GM23338 (cell line): ENCODE measurements at regions not wholly inside any gene's neighbourhood (a gene's known extent, or its start where the extent isn't known, plus 50 kb on each side); places are given as distances from the start of the nearest gene placed in this dataset.

Experiments
- ATAC-seq: fragments of 200-7000 bp; cut with Tn5 transposase; 3 replicates; pipeline ENCODE4 v1.9.1; 2020
- DNase-seq: peaks from one replicate; pipeline ENCODE4 v3.0.0-alpha.2; 2015; ENCODE audit warnings: low spot score
- H2AFZ ChIP-seq: fragments of 200-600 bp; sonication (generic); 2 replicates; pipeline ENCODE4 v1.8.0; 2016; ENCODE audit warnings: antibody characterized with exemption, mild to moderate bottlenecking, moderate library complexity
- H3F3A ChIP-seq: fragments of 200-600 bp; sonication (generic); replicated peaks from 2 replicates; pipeline ENCODE4 v1.8.0; 2017; ENCODE audit warnings: antibody characterized with exemption, mixed run types, low read depth
- H3K27ac ChIP-seq: fragments of 200-600 bp; sonication (generic); 2 replicates; pipeline ENCODE4 v1.6.1; 2016; ENCODE audit warnings: low read depth
- H3K27me3 ChIP-seq: fragments of 200-600 bp; sonication (generic); 2 replicates; pipeline ENCODE4 v1.8.0; 2016; ENCODE audit warnings: mild to moderate bottlenecking, mixed run types, moderate library complexity; ENCODE audit not compliant: insufficient read depth
- H3K36me3 ChIP-seq: fragments of 200-600 bp; sonication (generic); 2 replicates; pipeline ENCODE4 v1.8.0; 2016; ENCODE audit warnings: mild to moderate bottlenecking; ENCODE audit not compliant: insufficient read depth
- H3K4me1 ChIP-seq: fragments of 200-600 bp; sonication (generic); 2 replicates; pipeline ENCODE4 v1.8.0; 2016; ENCODE audit warnings: mild to moderate bottlenecking, moderate library complexity; ENCODE audit not compliant: insufficient read depth
- H3K4me2 ChIP-seq: fragments of 200-600 bp; sonication (generic); 2 replicates; pipeline ENCODE4 v1.7.1; 2017; ENCODE audit warnings: mixed run types
- H3K4me3 ChIP-seq: fragments of 200-600 bp; sonication (generic); 2 replicates; pipeline ENCODE4 v1.6.1; 2016; ENCODE audit warnings: mixed run types
- H3K79me2 ChIP-seq: fragments of 200-600 bp; sonication (generic); replicated peaks from 2 replicates; pipeline ENCODE4 v1.8.0; 2017; ENCODE audit warnings: mild to moderate bottlenecking; ENCODE audit not compliant: insufficient read depth
- H3K9me2 ChIP-seq: fragments of 200-600 bp; sonication (generic); 2 replicates; pipeline ENCODE4 v1.8.0; 2017; ENCODE audit not compliant: insufficient read depth
- H4K20me1 ChIP-seq: fragments of 200-600 bp; sonication (generic); replicated peaks from 2 replicates; pipeline ENCODE4 v1.8.0; 2017; ENCODE audit warnings: mild to moderate bottlenecking; ENCODE audit not compliant: insufficient read depth
- H3K27ac Mint-ChIP-seq: 2 replicates; pipeline ENCODE4 v1.8.0; 2020; ENCODE audit warnings: inconsistent platforms, mild to moderate bottlenecking, moderate library complexity, mixed read lengths
- H3K27me3 Mint-ChIP-seq: 3 replicates; pipeline ENCODE4 v1.8.0; 2022; ENCODE audit warnings: low read depth, mild to moderate bottlenecking, moderate library complexity, mixed read lengths, inconsistent platforms; ENCODE audit not compliant: insufficient read depth, poor library complexity
- H3K36me3 Mint-ChIP-seq: 3 replicates; pipeline ENCODE4 v1.8.0; 2021; ENCODE audit warnings: low read depth, mild to moderate bottlenecking, inconsistent platforms, moderate library complexity, mixed read lengths
- H3K4me1 Mint-ChIP-seq: 3 replicates; pipeline ENCODE4 v1.8.0; 2020; ENCODE audit warnings: mild to moderate bottlenecking, inconsistent platforms, mixed read lengths
- H3K4me3 Mint-ChIP-seq: 3 replicates; pipeline ENCODE4 v1.8.0; 2021; ENCODE audit warnings: moderate library complexity, mild to moderate bottlenecking, inconsistent platforms, mixed read lengths
- H3K9me3 Mint-ChIP-seq: 3 replicates; pipeline ENCODE4 v1.8.0; 2020; ENCODE audit warnings: moderate library complexity, mild to moderate bottlenecking, inconsistent platforms, mixed read lengths
- CREB1 ChIP-seq: fragments of 250-450 bp; sonication (Bioruptor Pico); IDR thresholded peaks from 2 replicates; pipeline ENCODE4 v1.5.0; 2020; ENCODE audit warnings: low read depth, mild to moderate bottlenecking, moderate library complexity
- EZH2phosphoT487 ChIP-seq: fragments of 200-600 bp; sonication (generic); IDR thresholded peaks from one replicate; pipeline ENCODE4 v1.8.1; 2018; ENCODE audit warnings: antibody characterized with exemption; ENCODE audit not compliant: unreplicated experiment
- JUNB ChIP-seq: IDR thresholded peaks from one replicate; pipeline ENCODE4 v1.6.1; 2016; ENCODE audit warnings: antibody characterized with exemption; ENCODE audit not compliant: unreplicated experiment
- NANOG ChIP-seq: IDR thresholded peaks from 2 replicates; pipeline ENCODE4 v1.6.1; 2016; ENCODE audit warnings: antibody characterized with exemption, borderline replicate concordance
- POLR2AphosphoS5 ChIP-seq: IDR thresholded peaks from 2 replicates; pipeline ENCODE4 v1.6.1; 2016; ENCODE audit warnings: antibody characterized with exemption, low read depth
- STAT1 ChIP-seq: IDR thresholded peaks from one replicate; pipeline ENCODE4 v1.6.1; 2016; ENCODE audit warnings: antibody characterized with exemption; ENCODE audit not compliant: unreplicated experiment
- ZNF114 ChIP-seq: fragments of 250-450 bp; sonication (Bioruptor Pico); IDR thresholded peaks from 2 replicates; pipeline ENCODE4 v1.5.0; 2020; ENCODE audit warnings: mild to moderate bottlenecking, moderate library complexity
- ZNF331 ChIP-seq: fragments of 250-450 bp; sonication (Bioruptor Pico); IDR thresholded peaks from 2 replicates; pipeline ENCODE4 v1.5.0; 2020; ENCODE audit warnings: low read depth, mild to moderate bottlenecking, moderate library complexity
- TF ChIP-seq, protein P1 (sequence below), 2 experiments: fragments of 200-600 bp in 1 of 2; sonication (generic) in 1 of 2; conservative IDR thresholded peaks; 2 replicates each; pipeline versions ENCODE4 v1.5.1 to v1.6.1; 2016 to 2017; ENCODE audit warnings: antibody characterized with exemption in 2 of 2, low read depth in 2 of 2, mild to moderate bottlenecking in 2 of 2, moderate library complexity in 1 of 2
- TF ChIP-seq, protein P2 (sequence below): IDR thresholded peaks from 2 replicates; pipeline ENCODE4 v1.6.1; 2016; ENCODE audit warnings: antibody characterized with exemption
- TF ChIP-seq, protein P3 (sequence below): IDR thresholded peaks from one replicate; pipeline ENCODE4 v1.6.1; 2018; ENCODE audit warnings: antibody characterized with exemption; ENCODE audit not compliant: unreplicated experiment

DNA sequence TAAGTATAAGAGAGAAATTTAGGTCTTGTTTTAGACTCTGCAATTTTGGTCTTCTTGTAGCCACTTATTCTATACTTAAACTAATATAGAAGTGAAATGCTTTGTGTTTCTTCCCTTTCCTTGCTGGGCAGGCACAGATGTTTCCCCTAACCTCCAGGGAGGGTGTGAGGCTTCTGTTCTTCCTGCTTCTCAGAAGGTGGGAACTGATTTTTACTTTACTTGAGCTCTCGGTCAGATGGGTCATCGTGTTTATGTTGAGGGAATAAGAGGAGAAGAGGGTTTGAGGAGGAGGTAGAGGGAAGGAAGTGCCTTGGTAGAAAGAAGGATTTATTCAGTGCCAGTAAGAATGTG is 92.5 kb upstream of the CXCR4 start (continued):
- TF ChIP-seq, protein P1, sequence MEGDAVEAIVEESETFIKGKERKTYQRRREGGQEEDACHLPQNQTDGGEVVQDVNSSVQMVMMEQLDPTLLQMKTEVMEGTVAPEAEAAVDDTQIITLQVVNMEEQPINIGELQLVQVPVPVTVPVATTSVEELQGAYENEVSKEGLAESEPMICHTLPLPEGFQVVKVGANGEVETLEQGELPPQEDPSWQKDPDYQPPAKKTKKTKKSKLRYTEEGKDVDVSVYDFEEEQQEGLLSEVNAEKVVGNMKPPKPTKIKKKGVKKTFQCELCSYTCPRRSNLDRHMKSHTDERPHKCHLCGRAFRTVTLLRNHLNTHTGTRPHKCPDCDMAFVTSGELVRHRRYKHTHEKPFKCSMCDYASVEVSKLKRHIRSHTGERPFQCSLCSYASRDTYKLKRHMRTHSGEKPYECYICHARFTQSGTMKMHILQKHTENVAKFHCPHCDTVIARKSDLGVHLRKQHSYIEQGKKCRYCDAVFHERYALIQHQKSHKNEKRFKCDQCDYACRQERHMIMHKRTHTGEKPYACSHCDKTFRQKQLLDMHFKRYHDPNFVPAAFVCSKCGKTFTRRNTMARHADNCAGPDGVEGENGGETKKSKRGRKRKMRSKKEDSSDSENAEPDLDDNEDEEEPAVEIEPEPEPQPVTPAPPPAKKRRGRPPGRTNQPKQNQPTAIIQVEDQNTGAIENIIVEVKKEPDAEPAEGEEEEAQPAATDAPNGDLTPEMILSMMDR (conservative IDR thresholded peaks at IDR 0.05; ENCODE audit: low read depth in 2 of 2): no peak

DNA sequence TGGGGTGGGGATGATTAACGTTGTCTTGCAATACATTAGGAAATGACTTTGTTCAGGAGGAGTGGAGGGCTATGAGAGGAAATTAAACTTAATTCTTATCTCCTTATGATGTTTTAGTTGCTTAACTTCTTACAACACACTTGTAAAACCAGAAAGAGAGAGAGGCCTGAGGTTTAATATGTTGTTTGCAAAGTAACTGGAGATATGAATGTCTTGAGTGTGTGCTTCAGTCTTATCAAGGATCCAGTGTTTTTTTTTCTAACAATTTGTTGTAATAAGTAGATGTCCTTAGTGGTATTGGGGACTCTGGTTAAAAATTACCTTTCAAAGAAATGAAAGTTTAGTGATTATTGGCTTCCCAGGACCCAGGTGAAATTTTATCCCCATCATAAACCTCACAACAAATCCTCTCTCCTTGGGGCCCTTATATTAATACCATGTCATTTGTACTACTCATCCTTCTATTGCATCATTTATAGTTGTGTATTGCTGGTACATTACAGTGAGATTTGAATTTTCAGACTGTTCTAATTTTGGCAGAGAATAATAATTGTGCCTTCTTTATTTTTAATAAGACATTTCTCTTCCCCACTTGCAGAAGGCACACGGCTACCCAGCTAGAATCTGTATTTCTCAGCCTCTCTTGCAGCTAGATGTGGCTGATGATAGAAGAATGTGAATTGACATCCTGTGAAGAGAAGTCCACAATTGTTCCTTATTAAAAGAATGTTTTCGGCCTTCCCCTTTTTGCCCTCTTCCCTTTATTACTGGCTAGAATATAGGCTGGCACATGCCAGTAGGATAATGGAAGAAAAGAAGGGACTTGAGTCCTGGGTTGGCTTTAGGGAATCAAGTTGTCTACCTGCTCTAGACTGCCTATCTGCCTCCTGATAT is 91.9 kb upstream of the CXCR4 start:
- ATAC-seq (no peak), DNase-seq (no peak)
- Mint-ChIP-seq H3K9me3 (peaks cover 9% of the 10 kb centered on the region), H3K4me3 (no peak overlapping the region), H3K27ac (no peak overlapping the region), H3K36me3 (no peaks in the 10 kb centered on the region), H3K27me3 (peaks cover 2% of the 10 kb centered on the region), H3K4me1 (no peaks in the 10 kb centered on the region)
- Histone ChIP-seq H3K27ac (no peak overlapping the region), H3K79me2 (no peaks in the 10 kb centered on the region), H2AFZ (no peak overlapping the region), H4K20me1 (no peaks in the 10 kb centered on the region), H3K27me3 (no peaks in the 10 kb centered on the region), H3K4me1 (no peaks in the 10 kb centered on the region), H3K4me2 (no peak overlapping the region), H3F3A (no peaks in the 10 kb centered on the region), H3K36me3 (no peaks in the 10 kb centered on the region), H3K4me3 (no peak overlapping the region), H3K9me2 (peaks cover 29% of the 10 kb centered on the region; the same call in 1 of the 2 replicates)
- TF ChIP-seq ZNF331 (CRISPR knock-in tag) (no peak), NANOG (no peak), JUNB (no peak), EZH2phosphoT487 (no peak)
- TF ChIP-seq, protein P2, sequence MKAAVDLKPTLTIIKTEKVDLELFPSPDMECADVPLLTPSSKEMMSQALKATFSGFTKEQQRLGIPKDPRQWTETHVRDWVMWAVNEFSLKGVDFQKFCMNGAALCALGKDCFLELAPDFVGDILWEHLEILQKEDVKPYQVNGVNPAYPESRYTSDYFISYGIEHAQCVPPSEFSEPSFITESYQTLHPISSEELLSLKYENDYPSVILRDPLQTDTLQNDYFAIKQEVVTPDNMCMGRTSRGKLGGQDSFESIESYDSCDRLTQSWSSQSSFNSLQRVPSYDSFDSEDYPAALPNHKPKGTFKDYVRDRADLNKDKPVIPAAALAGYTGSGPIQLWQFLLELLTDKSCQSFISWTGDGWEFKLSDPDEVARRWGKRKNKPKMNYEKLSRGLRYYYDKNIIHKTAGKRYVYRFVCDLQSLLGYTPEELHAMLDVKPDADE: no peak

DNA sequence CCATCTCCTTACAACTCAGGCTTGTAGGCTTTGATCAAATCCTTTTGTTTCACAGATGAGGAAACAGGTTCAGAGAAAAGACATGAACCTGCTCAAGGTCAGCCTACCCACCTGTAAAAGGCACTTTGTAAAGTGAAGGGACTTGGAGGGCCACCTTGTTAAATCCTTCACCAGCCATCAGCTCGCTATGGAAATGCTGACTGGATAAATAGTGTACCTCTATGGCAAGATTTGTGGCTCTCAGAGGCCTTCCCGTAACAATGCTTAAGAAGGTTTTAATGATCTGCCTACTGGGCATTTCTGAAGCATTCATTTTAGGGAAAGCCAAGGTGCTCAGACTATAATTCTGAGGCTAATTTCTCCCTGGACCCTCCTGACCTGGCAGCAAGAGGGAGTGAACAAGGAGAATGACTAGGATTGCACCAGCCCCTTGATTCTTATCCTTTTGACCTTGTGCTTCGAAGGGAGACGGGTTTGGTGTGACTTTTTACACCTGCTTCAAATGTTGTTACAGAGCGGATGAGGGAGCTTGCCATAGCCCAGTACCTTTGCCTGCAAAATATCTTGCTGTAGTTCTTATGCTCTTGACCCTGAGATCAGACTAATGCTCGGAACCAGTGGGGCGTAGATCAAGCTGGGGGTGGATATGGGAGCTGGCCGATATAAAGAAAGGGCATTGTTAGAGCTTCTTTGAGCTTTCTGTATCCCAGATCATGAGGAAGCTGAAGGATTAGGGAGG is 90.9 kb upstream of the CXCR4 start:
- no peaks in the 10 kb centered on the region for H3K27me3 ChIP-seq
- H2AFZ ChIP-seq: no peak overlapping the region
- no peaks in the 10 kb centered on the region for H3F3A ChIP-seq
- no peaks in the 10 kb centered on the region for H4K20me1 ChIP-seq
- H3K79me2 ChIP-seq: no peaks in the 10 kb centered on the region
- H3K36me3 Mint-ChIP-seq: no peaks in the 10 kb centered on the region
- H3K9me3 Mint-ChIP-seq: peaks cover 9% of the 10 kb centered on the region
- H3K27me3 Mint-ChIP-seq: peaks cover 2% of the 10 kb centered on the region
- no peak overlapping the region for H3K4me3 ChIP-seq
- DNase-seq: no peak
- H3K27ac Mint-ChIP-seq: no peak overlapping the region
- no peak for ATAC-seq
- peaks cover 29% of the 10 kb centered on the region; the same call in 1 of the 2 replicates for H3K9me2 ChIP-seq
- H3K36me3 ChIP-seq: no peaks in the 10 kb centered on the region; the same call in 1 of the 2 replicates
- H3K4me3 Mint-ChIP-seq: no peak overlapping the region
- H3K4me1 Mint-ChIP-seq: no peaks in the 10 kb centered on the region
- no peak overlapping the region for H3K27ac ChIP-seq
- no peaks in the 10 kb centered on the region for H3K4me1 ChIP-seq
- no peak overlapping the region for H3K4me2 ChIP-seq
- TF ChIP-seq, protein P3, sequence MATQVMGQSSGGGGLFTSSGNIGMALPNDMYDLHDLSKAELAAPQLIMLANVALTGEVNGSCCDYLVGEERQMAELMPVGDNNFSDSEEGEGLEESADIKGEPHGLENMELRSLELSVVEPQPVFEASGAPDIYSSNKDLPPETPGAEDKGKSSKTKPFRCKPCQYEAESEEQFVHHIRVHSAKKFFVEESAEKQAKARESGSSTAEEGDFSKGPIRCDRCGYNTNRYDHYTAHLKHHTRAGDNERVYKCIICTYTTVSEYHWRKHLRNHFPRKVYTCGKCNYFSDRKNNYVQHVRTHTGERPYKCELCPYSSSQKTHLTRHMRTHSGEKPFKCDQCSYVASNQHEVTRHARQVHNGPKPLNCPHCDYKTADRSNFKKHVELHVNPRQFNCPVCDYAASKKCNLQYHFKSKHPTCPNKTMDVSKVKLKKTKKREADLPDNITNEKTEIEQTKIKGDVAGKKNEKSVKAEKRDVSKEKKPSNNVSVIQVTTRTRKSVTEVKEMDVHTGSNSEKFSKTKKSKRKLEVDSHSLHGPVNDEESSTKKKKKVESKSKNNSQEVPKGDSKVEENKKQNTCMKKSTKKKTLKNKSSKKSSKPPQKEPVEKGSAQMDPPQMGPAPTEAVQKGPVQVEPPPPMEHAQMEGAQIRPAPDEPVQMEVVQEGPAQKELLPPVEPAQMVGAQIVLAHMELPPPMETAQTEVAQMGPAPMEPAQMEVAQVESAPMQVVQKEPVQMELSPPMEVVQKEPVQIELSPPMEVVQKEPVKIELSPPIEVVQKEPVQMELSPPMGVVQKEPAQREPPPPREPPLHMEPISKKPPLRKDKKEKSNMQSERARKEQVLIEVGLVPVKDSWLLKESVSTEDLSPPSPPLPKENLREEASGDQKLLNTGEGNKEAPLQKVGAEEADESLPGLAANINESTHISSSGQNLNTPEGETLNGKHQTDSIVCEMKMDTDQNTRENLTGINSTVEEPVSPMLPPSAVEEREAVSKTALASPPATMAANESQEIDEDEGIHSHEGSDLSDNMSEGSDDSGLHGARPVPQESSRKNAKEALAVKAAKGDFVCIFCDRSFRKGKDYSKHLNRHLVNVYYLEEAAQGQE: no peak
- TF ChIP-seq, protein P1 (conservative IDR thresholded peaks at IDR 0.05; ENCODE audit: low read depth in 2 of 2): no peak
- TF ChIP-seq STAT1 (no peak), ZNF114 (no peak), POLR2AphosphoS5 (no peak), CREB1 (CRISPR knock-in tag) (no peak), JUNB (no peak)
